ENCODE measurements at regions not wholly inside any gene's neighbourhood (a gene's known extent, or its start where the extent isn't known, plus 50 kb on each side); places are given as distances from the start of the nearest gene placed in this dataset.

DNA sequence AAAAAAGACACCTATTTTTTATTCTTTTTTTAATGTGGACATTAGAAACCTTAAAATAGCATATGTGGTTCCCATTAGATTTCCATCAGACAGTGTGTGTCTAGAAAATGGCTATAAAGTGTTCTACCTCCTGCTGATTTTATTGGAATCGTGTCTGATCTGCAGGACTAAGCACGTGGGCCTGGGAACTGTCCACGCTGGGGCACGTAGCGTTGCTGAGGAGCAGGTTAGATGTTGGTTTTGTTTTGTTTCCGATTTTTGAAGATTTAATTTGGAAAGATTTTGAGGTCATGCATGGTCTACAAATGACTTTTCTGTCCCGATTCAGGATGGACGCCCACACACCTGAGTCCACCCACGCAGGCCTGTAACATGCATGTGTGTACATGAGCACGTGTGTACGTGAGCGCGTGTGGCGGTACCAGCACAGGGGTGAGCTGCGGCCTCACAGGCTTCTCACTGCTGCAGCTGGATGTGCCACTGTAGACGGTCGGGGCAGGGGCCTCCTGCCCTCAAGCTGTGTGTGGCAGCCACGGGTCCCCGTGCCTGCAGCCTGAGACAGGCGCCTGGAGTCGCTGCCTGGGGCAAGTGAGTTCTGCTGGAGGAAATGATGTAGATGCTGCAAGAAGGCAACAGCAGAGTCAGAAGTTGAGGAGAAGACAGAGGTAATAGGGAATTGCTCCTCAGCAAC lies 99.7 kb upstream of the CTDP1 start:
- DNase-seq (ENCODE audit: low read depth) = no peak
- in situ Hi-C loops (cut with HindIII; ENCODE audit: low pct_unique_long_range_greater_than_20kb, low sequenced_read_pairs) = no loop called here

- in situ Hi-C loops (cut with HindIII; ENCODE audit: low pct_unique_long_range_greater_than_20kb, low sequenced_read_pairs) = no loop called here
- no peak for DNase-seq (ENCODE audit: low read depth)
These were observed 99.0 kb upstream of the CTDP1 start for GRCh38 chr18:79580498-79581171.

DNA sequence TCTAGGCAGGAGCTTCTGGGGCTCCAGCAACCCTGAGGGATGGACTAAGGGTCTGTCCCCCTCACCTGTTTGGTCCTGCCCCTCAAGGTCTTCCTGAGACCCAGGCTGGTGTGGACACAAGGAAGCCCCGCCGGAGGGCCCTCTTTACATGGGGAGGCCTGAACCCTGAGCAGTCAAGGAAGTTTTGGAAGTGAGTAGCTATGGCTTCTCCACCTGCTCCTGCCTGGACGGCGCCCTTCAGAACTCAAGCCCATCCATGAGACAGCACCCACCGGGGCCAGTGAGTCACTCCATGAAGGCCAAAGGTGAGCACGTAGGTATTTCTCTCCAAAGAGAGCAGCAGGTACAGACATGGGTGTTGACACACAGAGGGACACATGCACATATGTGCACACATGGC lies 98.2 kb upstream of the CTDP1 start:
- in situ Hi-C loops (cut with HindIII; ENCODE audit: low pct_unique_long_range_greater_than_20kb, low sequenced_read_pairs) = no loop called here
- no peak for DNase-seq (ENCODE audit: low read depth)

DNA sequence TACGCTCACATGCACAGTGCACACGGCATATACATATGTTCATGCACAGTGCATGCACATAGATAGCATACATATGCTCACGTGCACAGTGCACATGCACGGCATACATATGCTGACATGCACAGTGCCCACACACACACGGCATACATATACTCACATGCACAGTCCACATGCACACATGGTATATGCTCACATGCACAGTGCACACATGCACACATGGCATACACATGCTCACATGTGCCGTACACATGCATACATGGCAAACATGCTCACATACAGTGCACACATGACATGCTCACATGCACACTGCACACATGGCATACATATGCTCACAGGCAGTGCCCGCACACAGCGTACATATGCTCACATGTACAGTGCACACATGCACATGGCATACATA lies 97.7 kb upstream of the CTDP1 start:
- DNase-seq (ENCODE audit: low read depth) = no peak
- in situ Hi-C loops (cut with HindIII; ENCODE audit: low pct_unique_long_range_greater_than_20kb, low sequenced_read_pairs) = no loop called here

- in situ Hi-C loops (cut with HindIII; ENCODE audit: low pct_unique_long_range_greater_than_20kb, low sequenced_read_pairs) = no loop called here
These were observed 96.6 kb upstream of the CTDP1 start for GRCh38 chr18:79582978-79583377.

DNA sequence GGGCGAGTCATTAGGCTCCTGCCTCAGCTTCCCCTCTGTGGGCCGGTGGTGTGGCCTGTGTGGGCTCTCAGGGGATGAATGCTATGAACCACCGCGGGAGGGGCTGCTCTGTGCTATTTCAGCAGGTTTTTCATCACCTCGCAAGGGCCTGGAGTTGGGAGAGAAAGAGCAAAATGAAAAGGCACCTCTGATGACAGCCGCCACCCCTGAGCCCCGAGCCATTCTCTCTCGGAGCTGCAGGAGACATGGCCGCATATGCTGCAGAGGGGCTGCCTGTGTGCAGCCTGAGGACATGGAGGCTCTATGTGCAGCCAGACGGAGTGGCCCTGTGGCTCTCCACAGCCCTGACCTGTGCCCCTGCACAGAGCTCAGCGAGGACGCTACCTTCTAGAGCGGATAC lies 96.2 kb upstream of the CTDP1 start:
- in situ Hi-C loops (cut with HindIII; ENCODE audit: low pct_unique_long_range_greater_than_20kb, low sequenced_read_pairs) = no loop called here
- no peak for DNase-seq (ENCODE audit: low read depth)

More at GRCh38 chr18:79582978-79583377, 96.6 kb upstream of the CTDP1 start:
- DNase-seq (ENCODE audit: low read depth) = no peak

GRCh38 chr18:79583984-79584401 lies 95.6 kb upstream of the CTDP1 start:
- in situ Hi-C loops (cut with HindIII; ENCODE audit: low pct_unique_long_range_greater_than_20kb, low sequenced_read_pairs) = no loop called here
- no peak for DNase-seq (ENCODE audit: low read depth)

DNA sequence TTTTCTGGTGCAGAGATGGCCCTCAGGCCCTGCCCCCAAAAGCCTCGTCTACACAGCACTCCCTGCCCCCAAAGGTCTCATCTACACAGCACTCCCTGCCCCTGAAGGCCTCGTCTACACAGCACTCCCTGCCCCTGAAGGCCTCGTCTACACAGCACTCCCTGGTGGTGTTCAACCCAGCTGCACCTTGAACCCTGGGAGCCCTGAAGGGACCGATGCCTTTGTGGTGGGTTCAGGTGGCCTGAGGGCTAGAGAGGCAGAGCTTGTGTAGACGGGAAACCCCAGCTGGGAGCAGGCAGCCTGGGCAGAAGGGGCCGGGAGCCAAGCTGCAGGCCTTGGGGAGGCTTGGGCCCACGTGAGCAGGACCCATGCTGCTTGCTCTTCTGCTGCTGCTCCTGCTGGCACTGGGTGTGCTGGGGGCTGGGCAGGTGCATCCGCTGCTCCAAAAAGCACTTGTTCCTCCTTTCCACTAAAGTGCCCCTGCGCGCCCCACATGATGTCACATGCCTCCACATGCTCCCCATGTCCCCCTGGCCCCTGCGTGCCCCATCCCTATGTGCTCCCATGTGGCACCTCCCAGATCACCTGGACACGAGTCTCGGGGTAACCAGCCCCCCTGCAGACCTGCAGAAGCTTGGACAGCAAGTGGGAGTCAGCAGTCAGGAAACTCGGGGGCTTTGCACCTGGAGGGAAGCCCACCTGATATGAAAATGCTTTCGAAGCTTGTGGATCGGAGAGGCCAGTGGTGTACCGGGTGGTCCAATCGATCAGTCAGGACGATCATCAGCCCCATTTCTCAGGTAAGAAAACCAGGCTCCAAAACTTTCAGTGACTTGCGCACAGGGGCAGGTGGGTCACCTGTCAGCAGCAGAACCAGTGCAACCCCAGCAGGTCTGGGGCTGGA lies 94.9 kb upstream of the CTDP1 start:
- DNase-seq (ENCODE audit: low read depth) = no peak
- in situ Hi-C loops (cut with HindIII; ENCODE audit: low pct_unique_long_range_greater_than_20kb, low sequenced_read_pairs) = no loop called here

DNA sequence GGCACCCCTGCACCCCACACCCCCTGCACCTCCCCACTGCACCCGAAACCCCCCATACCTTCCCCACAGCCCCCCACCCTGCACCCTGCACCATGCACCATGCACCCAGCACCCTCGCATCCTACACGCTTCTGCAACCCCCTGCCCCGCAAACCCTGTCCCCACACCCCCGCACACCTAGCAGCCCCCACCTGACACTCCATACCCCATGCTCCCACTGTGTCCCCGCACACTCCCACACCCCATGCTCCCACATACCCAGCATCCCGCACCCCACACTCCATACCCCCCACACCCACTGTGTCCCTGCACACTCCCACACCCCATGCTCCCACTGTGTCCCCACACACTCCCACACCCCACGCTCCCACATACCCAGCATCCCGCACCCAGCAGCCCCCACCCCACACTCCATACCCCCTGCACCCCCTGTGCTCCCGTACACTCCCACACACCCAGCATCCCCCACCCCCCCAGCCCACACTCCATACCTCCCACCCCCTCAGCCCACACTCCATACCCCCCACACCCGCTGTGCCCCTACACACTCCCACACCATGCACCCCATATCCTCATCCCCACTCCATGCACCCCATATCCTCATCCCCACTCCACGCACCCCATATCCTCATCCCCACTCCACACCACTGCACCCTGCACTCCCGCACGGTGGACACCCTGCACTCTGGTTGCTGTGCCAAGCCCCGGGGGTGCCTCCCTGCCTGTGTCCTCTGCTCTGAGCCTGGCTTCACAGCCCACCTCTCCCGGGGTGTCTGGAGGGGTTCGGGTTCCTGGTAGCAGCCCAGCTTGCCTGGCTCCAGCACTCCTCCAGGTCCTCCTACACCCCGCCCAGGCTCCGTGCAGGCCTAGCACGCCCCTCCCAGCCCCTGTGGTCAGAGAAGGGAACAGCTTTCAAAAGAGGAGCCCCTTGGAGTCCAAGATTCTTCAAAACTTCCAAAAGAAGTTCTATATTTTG lies 93.9 kb upstream of the CTDP1 start:
- DNase-seq (ENCODE audit: low read depth) = no peak
- in situ Hi-C loops (cut with HindIII; ENCODE audit: low pct_unique_long_range_greater_than_20kb, low sequenced_read_pairs) = no loop called here

- in situ Hi-C loops (cut with HindIII; ENCODE audit: low pct_unique_long_range_greater_than_20kb, low sequenced_read_pairs) = no loop called here
These were observed 93.0 kb upstream of the CTDP1 start for GRCh38 chr18:79586436-79587225.

DNA sequence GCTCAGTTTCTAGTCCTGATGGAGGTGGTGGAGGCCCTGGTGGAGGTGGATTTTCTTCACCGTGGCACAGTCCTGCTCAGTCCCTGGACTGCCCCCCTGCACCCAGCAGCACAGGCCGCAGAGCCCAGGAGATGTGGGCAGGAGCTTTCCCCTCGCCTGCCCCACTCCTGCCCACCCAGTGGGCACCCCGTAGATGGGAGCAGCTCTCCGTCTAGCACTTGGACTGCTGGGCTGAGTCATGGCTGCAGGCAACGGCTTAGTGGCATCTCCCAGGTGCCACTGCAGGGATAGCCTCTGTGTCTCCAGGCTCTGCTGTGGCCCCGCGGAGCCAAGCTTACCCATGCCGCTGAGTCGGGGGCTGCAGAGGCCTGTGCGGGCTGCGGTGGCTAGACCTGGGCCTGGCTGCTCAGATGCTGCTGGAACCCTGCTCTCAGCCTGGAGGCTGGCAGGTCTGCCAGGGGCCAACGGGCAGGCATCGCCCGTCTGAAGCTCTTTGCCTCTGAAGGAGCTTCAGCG lies 92.3 kb upstream of the CTDP1 start:
- no peak for DNase-seq (ENCODE audit: low read depth)
- in situ Hi-C loops (cut with HindIII; ENCODE audit: low pct_unique_long_range_greater_than_20kb, low sequenced_read_pairs) = no loop called here

More at GRCh38 chr18:79586436-79587225, 93.0 kb upstream of the CTDP1 start:
- no peak for DNase-seq (ENCODE audit: low read depth)

DNA sequence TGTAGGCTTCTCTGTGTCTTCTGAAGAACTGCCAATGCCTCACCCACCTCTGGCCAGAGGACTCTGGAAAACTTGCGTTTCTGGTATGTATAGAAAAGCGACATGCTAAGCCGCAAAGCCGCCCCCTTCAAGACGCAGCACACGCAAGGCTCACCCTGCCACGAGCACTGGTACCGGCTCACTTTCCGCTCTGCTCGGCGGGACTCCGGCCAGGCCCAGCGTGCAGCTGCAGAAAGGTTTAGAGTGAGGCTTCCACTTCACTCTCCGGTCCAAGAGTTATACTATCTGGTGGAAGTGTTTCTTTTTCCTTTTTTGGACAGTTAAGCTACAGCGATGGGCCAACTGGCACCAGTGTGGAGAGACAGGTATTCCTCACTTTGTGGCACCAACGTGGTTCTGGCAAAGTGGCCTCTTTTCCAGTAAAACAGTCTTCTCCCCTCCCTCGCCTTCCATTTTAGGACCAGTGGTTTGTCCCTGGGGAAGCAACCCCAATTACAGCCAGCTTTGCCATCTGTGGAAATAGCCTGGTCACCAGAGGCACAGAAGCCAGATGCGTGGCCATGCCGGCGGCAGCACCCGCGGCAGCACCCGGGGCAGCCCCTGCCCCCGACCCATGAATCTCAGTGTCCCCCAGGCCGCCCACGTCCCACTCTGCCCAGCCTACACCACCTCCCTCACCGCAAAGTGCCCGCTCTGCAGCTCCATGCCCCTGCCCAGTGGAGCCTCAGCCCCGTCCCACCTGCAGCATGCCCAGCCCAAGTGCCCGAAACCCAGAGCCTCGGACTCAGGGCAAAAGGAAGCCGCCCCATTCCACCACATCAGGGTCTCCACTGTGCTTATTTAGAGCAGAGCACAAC lies 91.6 kb upstream of the CTDP1 start:
- in situ Hi-C loops (cut with HindIII; ENCODE audit: low pct_unique_long_range_greater_than_20kb, low sequenced_read_pairs) = no loop called here
- DNase-seq (ENCODE audit: low read depth) = no peak

- in situ Hi-C loops (cut with HindIII; ENCODE audit: low pct_unique_long_range_greater_than_20kb, low sequenced_read_pairs) = no loop called here
These were observed 90.7 kb upstream of the CTDP1 start for GRCh38 chr18:79588636-79589481.

GRCh38 chr18:79589601-79590091 lies 90.0 kb upstream of the CTDP1 start:
- in situ Hi-C loops (cut with HindIII; ENCODE audit: low pct_unique_long_range_greater_than_20kb, low sequenced_read_pairs) = no loop called here
- no peak for DNase-seq (ENCODE audit: low read depth)

More at GRCh38 chr18:79588636-79589481, 90.7 kb upstream of the CTDP1 start:
- no peak for DNase-seq (ENCODE audit: low read depth)
